ENCODE measurements at regions not wholly inside any gene's neighbourhood (a gene's known extent, or its start where the extent isn't known, plus 50 kb on each side); places are given as distances from the start of the nearest gene placed in this dataset.
"Not testable (repeated sequence)": the region's sequence is repeated elsewhere in the genome, so short reads cannot be mapped to it uniquely, and the experiment has no call there.

DNA sequence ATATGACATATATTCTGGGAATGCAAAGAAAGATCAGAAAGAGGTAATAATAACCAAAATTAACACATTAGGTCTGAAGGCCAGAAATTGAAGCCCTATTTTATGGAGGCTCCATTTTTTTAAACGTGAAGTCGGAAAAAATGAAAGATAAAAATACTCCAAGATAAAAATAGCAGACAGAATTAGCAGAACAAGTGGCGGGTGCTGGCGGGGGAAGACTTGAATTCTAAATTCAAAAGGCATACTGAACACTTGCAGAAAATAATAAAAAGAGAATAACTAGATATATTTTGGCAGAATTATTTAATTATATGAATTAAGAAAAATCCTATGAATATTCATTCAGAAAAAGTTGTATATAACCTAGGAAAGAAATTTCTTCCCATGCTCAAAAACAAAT, 543.7 kb upstream of the ACO1 start:
- CTCF ChIA-PET: no interaction called here
- H3K4me1 Mint-ChIP-seq: no peaks in the 10 kb centered on the region
- no peaks in the 10 kb centered on the region for H3K9me3 Mint-ChIP-seq
- no peaks in the 10 kb centered on the region for H3K36me3 Mint-ChIP-seq
- no peaks in the 10 kb centered on the region for H3K27me3 Mint-ChIP-seq
- H3K4me3 Mint-ChIP-seq: no peak overlapping the region
- no peak overlapping the region for H3K27ac Mint-ChIP-seq
- no peak for DNase-seq

DNA sequence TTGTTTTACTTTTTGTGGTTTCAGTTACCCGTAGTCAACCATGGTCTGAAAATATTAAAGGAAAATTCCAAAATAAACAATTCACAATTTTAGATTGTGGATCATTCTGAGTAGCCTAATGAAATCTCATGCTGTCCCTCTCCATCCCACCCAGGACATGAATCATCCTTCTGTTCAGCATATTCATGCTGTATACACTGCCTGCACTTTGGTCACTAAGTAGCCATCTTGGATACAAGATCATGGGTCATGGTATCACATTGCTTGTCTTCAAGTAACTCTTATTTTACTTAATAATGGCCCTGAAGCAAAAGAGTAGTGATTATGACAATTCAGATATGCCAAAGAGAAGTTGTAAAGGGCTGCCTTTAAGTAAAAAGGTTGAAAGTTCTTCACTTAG, 536.5 kb upstream of the ACO1 start:
- H3K27ac Mint-ChIP-seq: no peak overlapping the region
- CTCF ChIA-PET: no interaction called here
- H3K4me3 Mint-ChIP-seq: no peak overlapping the region

DNA sequence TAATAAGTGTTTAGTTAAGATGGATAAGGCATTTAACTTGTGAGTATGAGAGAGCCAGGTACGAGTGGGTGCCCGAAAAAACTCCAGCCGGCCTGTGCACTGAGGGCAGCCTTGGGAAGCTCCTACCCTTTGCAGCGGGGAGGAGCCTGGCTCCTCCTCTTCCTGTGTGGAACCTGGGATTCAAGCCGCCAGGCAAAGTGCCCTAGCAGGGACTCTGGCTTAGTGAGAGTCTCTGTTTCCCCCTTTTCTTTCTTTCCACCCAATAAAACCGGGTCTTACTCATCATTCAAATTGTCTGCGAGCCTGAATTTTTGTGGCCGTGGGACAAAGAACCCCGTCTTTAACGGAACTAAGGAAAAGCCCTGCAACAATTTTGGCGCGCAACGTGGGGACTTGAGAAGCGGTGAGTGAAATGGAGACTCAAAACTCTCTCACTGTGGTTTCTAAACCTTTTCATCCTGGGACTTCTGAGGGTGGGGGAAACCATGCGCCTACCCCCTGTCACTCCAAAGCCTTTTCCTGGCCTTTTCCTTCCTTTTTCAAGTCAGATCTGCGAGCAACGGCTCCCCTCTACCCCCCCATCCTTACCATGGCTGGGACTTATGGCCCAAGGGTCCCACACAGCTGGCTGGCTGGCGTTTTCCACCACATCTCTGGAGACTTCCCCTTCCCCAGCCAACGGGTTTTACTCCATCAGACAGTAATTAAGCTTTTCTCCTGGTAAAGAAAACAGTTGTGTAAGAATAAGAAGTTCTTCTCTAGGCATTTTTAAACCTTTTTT, 535.7 kb upstream of the ACO1 start:
- no peaks in the 10 kb centered on the region for H3K27me3 Mint-ChIP-seq
- DNase-seq: no peak
- no peaks in the 10 kb centered on the region for H3K36me3 Mint-ChIP-seq
- CTCF ChIA-PET: no interaction called here
- no peak overlapping the region for H3K27ac Mint-ChIP-seq
- no peak overlapping the region for H3K4me3 Mint-ChIP-seq
- no peaks in the 10 kb centered on the region for H3K4me1 Mint-ChIP-seq
- no peaks in the 10 kb centered on the region for H3K9me3 Mint-ChIP-seq

More for the DNA sequence above, 536.5 kb upstream of the ACO1 start:
- Mint-ChIP-seq H3K27me3 (no peaks in the 10 kb centered on the region), H3K9me3 (no peaks in the 10 kb centered on the region), H3K36me3 (no peaks in the 10 kb centered on the region), H3K4me1 (no peaks in the 10 kb centered on the region)
- no peak for DNase-seq

DNA sequence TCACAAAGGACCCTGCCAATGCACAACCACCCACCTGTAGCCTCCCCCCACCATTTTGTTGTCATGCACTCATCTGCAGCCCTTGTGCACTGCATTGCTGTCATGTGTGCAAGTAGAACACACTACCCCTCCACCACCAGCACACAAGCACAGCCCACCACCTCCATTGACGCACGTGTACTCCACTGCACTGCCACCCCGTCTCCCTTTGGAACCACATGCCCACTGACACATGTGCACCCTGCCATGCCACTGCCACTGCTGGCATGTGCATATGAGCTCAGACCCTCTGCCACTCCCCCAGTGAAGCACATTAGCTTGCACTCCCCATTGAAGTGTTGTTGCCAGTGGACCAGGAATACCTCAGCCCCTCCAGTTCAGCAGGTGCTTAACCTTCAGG, 530.3 kb upstream of the ACO1 start:
- H3K4me3 Mint-ChIP-seq: no peak overlapping the region
- CTCF ChIA-PET: no interaction called here
- H3K4me1 Mint-ChIP-seq: no peaks in the 10 kb centered on the region
- no peaks in the 10 kb centered on the region for H3K9me3 Mint-ChIP-seq
- no peak overlapping the region for H3K27ac Mint-ChIP-seq
- no peak for DNase-seq
- no peaks in the 10 kb centered on the region for H3K36me3 Mint-ChIP-seq
- no peaks in the 10 kb centered on the region for H3K27me3 Mint-ChIP-seq

DNA sequence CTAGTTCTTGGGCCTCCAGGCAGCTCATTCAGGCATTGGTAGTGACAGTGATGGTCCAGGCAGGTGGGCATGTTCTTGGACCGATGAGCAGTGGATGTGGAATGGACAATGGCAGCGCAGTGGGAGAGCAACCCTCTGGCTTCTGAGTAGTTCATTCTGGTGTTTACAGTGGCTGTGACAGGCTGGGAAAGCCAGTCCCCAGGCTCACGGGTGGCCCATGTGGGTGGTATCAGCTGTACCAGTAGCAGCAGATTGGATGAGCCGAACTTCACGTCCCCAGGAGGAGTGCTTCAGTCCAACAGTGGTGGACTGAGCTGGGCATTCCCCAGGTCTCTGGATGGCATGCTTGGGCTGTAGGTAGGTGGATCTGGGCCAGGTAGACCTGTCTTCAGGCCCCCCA, 515.6 kb upstream of the ACO1 start:
- Mint-ChIP-seq H3K4me3 (no peak overlapping the region), H3K36me3 (no peaks in the 10 kb centered on the region), H3K27me3 (no peaks in the 10 kb centered on the region), H3K27ac (no peak overlapping the region), H3K4me1 (no peaks in the 10 kb centered on the region), H3K9me3 (no peaks in the 10 kb centered on the region)
- CTCF ChIA-PET: no interaction called here
- DNase-seq: no peak

DNA sequence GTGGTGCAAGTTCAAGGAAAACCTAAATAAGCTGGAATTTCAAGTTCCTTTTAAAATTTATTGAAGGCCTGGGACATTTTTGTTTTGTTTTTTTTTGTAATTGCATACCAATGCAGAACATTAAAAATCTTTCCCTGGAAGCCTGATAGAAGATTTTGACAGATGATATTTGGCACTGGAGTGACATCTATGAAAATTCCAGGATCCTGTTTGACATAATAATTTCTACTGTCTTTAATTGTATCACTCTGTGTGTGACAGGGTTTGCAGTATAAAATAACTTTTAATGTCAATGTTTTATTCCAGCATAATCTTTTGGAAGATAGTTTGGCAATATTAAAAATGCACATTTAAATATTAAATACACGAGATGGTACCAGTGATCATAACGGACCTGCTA, 514.2 kb upstream of the ACO1 start:
- Mint-ChIP-seq H3K4me3 (no peak overlapping the region), H3K36me3 (no peaks in the 10 kb centered on the region), H3K9me3 (no peaks in the 10 kb centered on the region), H3K27me3 (no peaks in the 10 kb centered on the region), H3K27ac (no peak overlapping the region), H3K4me1 (no peaks in the 10 kb centered on the region)
- CTCF ChIA-PET: no interaction called here
- DNase-seq: no peak

DNA sequence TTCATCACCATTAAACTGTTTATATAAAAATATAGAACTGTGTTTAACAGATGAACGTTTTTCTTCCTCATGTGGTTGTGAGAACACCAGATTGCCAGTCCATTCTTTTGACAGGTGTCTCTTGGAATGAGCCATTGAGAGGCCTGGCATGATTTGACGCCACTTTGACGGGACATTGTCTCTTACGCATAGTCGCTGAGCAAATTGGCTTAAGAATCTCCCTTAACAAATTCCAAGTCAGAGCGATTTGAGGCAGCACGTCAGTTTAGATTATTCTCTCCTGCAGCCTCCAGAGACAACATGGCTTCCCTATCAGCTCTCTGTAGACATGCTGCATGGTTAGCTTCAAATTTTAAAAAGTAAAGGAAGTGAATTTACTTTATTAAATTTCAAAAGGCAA, 510.7 kb upstream of the ACO1 start:
- Mint-ChIP-seq H3K27ac (no peak overlapping the region), H3K4me1 (no peaks in the 10 kb centered on the region), H3K27me3 (no peaks in the 10 kb centered on the region), H3K4me3 (no peak overlapping the region), H3K9me3 (no peaks in the 10 kb centered on the region), H3K36me3 (no peaks in the 10 kb centered on the region)
- no peak for DNase-seq
- CTCF ChIA-PET: no interaction called here

DNA sequence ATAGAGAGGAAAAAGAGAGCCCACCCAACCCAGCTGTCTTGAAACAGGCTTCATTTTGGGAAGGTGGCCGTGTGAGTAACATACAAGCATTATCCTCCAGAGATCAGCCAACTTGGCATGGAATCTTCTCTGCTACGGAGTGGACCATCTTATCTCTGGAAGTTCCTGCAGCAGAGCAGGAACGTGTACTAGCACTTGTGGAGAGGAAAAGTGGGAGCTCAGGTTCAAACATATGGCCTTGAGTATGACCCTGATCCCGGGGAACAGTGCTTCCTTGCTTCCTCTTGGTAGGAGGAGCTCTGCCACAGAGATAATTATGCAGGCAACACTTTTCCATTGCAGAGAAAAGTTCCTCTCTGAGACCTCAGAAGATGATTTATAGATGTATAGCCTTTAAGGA, 490.4 kb upstream of the ACO1 start:
- H3K27ac Mint-ChIP-seq: no peak overlapping the region
- no peak overlapping the region for H3K4me3 Mint-ChIP-seq
- no peaks in the 10 kb centered on the region for H3K4me1 Mint-ChIP-seq
- no peak for DNase-seq
- H3K9me3 Mint-ChIP-seq: no peaks in the 10 kb centered on the region
- CTCF ChIA-PET: no interaction called here
- H3K27me3 Mint-ChIP-seq: no peaks in the 10 kb centered on the region
- H3K36me3 Mint-ChIP-seq: no peaks in the 10 kb centered on the region

DNA sequence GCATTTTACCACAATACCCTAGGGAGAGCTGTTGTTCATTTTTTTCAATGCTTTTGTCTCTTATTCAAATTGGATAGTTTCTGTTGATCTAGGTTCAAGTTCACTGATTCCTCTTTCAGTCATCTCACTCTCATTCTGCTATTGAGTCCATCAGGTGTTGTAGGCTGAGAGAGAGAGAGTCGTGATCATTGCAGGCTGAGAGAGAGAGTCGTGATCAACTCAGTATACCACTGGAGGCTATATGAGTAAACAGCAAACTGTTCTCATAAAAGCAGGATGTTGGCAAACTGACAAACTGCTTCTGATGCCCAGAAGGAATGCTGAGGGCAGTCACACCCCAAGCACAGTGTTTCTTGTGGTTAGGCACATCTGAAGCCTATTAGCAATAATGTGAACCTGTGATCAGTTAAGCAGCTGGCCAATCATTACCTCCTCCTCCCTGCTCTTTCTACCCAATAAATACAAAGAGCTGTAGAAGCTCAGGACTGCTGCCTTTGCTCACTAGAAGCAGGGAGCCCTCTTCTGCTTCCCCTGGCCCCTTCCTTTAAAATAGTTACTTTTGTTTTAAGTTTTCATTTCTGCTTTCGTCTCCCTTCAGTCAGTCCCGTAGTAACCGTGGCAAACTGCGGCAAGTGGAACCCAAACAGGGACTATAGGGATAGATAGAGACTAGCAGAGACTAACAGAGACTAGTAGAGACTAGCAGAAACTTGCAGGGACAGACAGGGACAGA, 476.1 kb upstream of the ACO1 start:
- H3K4me1 Mint-ChIP-seq: no peaks in the 10 kb centered on the region
- H3K36me3 Mint-ChIP-seq: no peaks in the 10 kb centered on the region
- no peak for DNase-seq
- H3K4me3 Mint-ChIP-seq: no peak overlapping the region
- CTCF ChIA-PET: no interaction called here
- H3K9me3 Mint-ChIP-seq: no peaks in the 10 kb centered on the region
- H3K27me3 Mint-ChIP-seq: no peaks in the 10 kb centered on the region
- H3K27ac Mint-ChIP-seq: no peak overlapping the region

DNA sequence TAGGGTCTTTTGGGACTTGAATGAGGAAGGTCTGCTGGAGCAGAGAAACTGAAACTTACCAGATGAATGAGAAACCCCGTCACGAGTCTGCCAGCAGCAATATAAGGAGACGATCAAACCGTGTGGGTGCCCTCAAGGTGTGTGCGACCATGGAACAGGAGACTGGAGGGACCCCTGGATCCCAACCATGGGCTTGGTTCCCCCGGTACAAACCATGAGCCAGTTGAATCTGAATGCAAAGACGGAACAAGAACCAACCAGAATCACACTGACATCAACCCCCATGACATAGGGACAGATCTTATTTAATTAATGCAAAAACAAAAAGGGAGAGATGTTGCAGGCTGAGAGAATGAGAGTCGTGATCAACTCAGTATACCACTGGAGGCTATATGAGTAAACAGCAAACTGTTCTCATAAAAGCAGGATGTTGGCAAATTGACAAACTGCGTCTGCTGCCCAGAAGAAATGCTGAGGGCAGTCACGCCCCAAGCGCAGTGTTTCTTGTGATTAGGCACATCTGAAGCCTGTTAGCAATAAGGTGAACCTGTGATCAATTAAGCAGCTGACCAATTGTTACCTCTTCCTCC, 475.5 kb upstream of the ACO1 start:
- CTCF ChIA-PET: no interaction called here
- H3K27ac Mint-ChIP-seq: no peak overlapping the region

DNA sequence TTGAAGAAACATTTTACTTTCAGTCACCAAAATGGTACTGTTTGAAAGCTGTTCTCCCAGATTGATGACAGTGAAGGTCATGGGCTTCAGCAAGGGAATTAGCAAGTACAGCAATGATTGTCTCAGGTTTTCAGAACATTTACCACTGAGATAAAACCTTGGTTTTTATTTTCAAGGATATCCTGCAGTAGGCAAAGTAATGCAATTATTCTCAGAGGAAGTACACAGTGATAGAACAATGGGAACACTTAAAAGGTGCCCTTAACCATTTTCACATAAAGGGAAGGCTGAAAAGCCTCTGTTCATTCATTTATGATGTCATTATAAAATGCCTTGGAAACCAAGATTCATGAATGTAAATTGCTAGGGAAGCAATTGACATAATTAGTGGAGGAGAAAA, 471.8 kb upstream of the ACO1 start:
- DNase-seq: no peak
- no peak overlapping the region for H3K4me3 Mint-ChIP-seq
- no peaks in the 10 kb centered on the region for H3K27me3 Mint-ChIP-seq
- no peaks in the 10 kb centered on the region for H3K36me3 Mint-ChIP-seq
- CTCF ChIA-PET: no interaction called here
- H3K9me3 Mint-ChIP-seq: no peaks in the 10 kb centered on the region
- H3K27ac Mint-ChIP-seq: no peak overlapping the region
- H3K4me1 Mint-ChIP-seq: no peaks in the 10 kb centered on the region

More for the DNA sequence above, 475.5 kb upstream of the ACO1 start:
- DNase-seq: no peak
- H3K36me3 Mint-ChIP-seq: no peaks in the 10 kb centered on the region
- no peaks in the 10 kb centered on the region for H3K4me1 Mint-ChIP-seq
- H3K4me3 Mint-ChIP-seq: no peak overlapping the region
- H3K27me3 Mint-ChIP-seq: no peaks in the 10 kb centered on the region
- no peaks in the 10 kb centered on the region for H3K9me3 Mint-ChIP-seq

DNA sequence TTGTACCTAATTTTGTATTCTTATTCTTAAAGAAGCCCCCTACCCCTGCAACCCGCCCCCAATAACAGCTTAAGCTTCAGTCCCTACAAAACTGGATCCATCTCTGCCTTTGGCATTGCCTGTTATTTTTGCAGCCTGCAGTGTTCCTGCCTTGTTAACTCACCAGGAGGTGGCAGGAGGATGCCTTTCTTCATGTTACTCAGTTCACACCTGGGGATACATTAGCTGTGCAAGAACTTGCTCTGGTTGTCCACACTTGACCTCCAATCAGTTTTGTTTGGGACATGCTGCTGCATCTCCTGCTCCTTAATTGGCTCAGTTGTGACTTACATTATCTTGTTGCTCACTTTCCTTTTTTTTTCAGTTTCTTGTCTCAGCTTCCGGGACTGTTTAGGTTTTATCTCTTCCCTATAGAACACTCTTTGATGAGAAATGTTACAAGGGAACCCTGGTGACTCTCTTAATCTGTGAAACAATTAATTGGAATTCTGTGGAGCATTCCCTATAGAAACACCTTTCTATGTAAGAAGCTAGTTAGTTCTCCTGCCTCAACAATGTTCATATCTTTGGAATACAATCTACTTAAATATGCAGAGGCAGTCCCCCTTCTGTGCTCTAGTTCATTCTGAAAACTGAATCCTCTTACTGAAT, 467.7 kb upstream of the ACO1 start:
- no peak overlapping the region for H3K27ac Mint-ChIP-seq
- CTCF ChIA-PET: no interaction called here

DNA sequence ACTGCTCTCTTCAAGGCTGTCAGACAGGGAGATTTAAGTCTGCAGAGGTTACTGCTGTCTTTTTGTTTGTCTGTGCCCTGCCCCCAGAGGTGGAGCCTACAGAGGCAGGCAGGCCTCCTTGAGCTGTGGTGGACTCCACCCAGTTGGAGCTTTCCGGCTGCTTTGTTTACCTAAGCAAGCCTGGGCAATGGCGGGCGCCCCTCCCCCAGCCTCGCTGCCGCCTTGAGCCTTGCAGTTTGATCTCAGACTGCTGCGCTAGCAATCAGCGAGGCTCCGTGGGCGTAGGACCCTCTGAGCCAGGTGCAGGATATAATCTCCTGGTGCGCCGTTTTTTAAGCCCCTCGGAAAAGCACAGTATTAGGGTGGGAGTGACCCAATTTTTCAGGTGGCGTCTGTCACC, 446.7 kb upstream of the ACO1 start:
- H3K36me3 Mint-ChIP-seq: not testable (repeated sequence)

More for the DNA sequence above, 467.7 kb upstream of the ACO1 start:
- DNase-seq: no peak
- no peak overlapping the region for H3K4me3 Mint-ChIP-seq
- no peaks in the 10 kb centered on the region for H3K36me3 Mint-ChIP-seq
- no peaks in the 10 kb centered on the region for H3K27me3 Mint-ChIP-seq
- H3K9me3 Mint-ChIP-seq: no peaks in the 10 kb centered on the region
- H3K4me1 Mint-ChIP-seq: no peaks in the 10 kb centered on the region

DNA sequence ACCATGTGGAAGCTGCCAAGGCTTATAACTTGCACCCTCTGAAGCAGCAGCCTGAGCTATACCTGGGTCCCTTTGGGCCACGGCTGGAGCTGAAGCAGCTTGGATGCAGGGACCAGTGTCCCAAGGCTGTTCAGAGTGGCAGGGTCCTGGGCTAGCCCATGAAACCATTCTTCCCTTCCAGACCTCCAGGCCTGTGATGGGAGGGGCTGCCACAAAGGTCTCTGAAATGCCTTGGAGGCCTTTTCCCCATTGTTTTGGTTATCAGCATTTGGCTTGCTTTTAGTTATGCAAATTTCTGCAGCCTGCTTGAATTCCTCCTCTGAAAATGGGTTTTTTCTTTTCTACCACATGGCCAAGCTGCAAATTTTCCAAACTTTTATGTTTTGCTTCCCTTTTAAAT, 433.7 kb upstream of the ACO1 start:
- CTCF ChIA-PET: no interaction called here
- no peak overlapping the region for H3K27ac Mint-ChIP-seq
- H3K9me3 Mint-ChIP-seq: no peaks in the 10 kb centered on the region
- DNase-seq: no peak
- no peak overlapping the region for H3K4me3 Mint-ChIP-seq
- no peaks in the 10 kb centered on the region for H3K36me3 Mint-ChIP-seq
- no peaks in the 10 kb centered on the region for H3K4me1 Mint-ChIP-seq
- no peaks in the 10 kb centered on the region for H3K27me3 Mint-ChIP-seq

More for the DNA sequence above, 446.7 kb upstream of the ACO1 start:
- H3K4me3 Mint-ChIP-seq, H3K4me1 Mint-ChIP-seq, DNase-seq, H3K27me3 Mint-ChIP-seq, H3K9me3 Mint-ChIP-seq, H3K27ac Mint-ChIP-seq, CTCF ChIA-PET: not testable (repeated sequence)

DNA sequence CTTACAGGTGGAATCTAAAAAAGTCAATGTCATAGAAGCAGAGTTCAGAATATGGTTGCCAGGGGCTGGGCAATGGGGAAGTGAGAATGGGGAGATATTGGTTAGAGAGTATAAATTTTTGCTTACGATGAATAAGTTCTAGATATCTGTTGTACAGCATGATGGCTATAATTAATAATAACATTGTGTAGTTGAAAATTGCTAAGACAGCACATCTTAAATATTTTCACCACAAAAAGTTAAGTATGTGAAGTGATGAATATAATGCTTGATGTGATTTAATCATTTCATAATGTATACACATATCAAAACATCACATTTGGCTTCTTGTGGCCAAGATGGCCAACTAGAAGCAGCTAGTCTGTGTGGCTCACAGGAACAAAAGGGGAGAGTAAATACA, 425.9 kb upstream of the ACO1 start:
- CTCF ChIA-PET: no interaction called here
- Mint-ChIP-seq H3K4me1 (no peaks in the 10 kb centered on the region), H3K36me3 (no peaks in the 10 kb centered on the region), H3K27me3 (no peaks in the 10 kb centered on the region), H3K27ac (no peak overlapping the region), H3K4me3 (no peak overlapping the region), H3K9me3 (peaks cover 5% of the 10 kb centered on the region)
- DNase-seq: no peak

Measured in activated naive CD4-positive, alpha-beta T cell treated with anti-CD3 and anti-CD28 coated beads, Interleukin-2, amount 10 ng/mL, durations not matched to agents 7 days and 5 days (primary cell).